Fibroblast of skin of scalp (primary cell): ENCODE measurements at regions not wholly inside any gene's neighbourhood (a gene's known extent, or its start where the extent isn't known, plus 50 kb on each side); places are given as distances from the start of the nearest gene placed in this dataset.

Experiments
- DNase-seq: peaks from one replicate; pipeline ENCODE4 v3.0.0-alpha.2; 2013

- DNase-seq = no peak
Observed at GRCh38 chr2:62300925-62301324, 105.0 kb downstream of the B3GNT2 start.

GRCh38 chr2:62297624-62298010 lies 101.7 kb downstream of the B3GNT2 start:
- DNase-seq = no peak

DNA sequence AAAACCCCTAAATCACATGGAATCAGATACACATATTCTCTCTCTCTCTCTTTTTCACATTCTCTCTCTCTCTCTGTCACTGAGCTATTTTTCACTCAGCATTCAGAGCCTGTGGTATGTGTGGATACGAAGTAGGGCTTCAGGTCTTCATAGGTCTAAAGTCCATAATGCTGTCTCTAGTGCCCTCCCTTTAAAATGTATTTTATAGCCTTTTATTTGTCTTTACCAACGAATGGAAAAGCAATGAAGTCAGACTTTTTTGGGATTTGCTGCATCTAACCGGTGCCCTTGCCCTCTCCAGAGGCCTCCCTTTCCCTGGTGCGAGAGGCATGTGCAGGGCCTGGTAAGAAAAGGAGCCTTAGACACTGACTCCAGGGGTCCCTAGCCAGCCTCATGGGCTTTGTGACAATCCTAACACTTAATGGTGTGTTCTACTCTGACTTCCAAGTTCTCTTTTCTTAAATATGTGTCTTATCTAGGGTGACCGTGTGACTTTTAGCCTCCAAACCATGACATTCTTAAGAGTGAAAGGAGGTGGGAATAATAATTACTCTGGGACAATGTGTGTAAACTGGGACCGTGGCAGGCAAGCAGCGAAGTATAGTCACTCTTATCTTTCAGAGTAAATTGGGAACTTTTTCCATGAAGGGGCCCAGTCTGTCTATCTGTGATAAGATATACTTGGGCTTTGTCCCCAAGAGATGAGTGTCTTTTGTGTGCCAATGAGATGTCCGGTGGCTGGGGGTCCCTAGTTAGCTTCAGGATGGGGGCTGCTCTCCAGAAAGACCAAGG lies 101.1 kb downstream of the B3GNT2 start:
- no peak for DNase-seq

DNA sequence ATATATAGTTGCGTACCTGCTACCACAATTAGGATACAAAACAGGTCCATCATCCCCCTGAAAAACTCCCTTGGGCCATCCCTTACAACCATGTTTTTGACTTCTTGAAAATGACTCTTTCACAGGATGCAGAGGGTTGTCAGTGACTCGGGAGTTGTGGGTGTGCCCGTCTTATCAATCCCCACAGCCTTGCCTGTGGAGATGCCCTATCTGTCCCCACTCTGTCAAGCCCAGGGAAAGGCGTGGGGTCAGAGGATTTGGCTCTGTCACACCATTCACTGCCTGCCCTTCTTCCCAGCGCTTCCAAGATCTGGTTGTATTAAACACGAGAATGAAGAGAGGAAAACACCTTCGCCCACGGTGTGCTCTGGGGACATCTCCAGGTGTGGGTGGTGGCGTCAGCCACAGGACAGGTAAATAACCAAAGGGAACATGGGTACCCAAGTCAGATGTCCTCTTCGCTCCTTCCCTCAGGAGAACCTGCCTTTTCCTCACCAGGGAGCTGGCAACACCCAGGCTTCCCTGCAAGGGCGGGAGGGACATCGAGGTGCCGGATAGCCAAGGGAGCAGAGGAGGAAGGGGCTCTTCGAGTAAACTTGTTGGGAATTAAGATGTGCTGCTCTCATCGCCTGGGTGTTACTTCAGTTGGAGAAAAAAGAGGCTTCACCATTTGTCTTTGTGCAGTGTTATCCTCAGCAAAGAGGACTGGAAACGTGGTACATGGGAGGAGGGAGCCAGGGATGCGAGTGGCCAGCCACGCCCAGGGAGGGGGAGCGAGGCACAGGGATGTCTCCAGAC lies 100.3 kb downstream of the B3GNT2 start:
- DNase-seq = no peak

GRCh38 chr2:62293490-62294271 lies 97.8 kb downstream of the B3GNT2 start:
- DNase-seq = no peak

DNA sequence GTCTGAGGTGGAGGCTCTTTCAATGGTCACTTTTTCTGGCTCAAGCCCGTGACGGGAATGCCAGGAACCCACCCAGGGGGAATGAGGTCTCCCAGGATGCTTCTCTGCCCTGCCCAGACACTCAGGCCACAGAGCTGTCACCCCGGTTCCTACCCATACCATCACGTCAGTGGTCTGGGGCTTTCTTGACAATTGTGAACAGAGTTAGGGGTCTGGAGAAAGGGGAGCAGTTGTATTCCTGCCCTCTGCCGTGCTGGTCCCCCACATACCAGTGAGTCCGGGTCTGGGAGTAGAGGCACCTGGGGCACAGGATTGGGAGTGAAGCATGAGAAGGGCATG lies 97.2 kb downstream of the B3GNT2 start:
- no peak for DNase-seq

DNA sequence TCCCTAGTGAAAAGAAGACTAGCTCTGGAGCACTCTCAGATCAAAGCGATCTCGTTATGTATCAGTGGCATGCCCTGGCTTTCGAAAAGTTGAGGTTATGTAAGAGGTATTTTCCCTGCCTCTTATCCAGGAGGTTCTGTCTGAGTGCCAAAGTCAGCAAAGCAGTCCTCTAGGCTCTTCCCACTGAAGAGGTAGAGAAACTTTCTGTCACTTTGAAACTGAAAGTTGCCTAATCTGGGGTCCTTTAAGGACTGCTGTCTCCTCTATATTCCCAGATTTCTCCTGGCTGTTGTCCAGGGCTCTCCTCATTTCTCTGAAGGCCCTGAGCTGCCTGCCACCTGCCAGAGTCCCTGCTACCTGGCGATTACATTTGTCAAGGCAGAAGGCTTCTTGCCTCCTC lies 96.3 kb downstream of the B3GNT2 start:
- DNase-seq = no peak

GRCh38 chr2:62291517-62292137 lies 95.7 kb downstream of the B3GNT2 start:
- DNase-seq = no peak

- no peak for DNase-seq
Observed at GRCh38 chr2:62291052-62291451, 95.1 kb downstream of the B3GNT2 start.

DNA sequence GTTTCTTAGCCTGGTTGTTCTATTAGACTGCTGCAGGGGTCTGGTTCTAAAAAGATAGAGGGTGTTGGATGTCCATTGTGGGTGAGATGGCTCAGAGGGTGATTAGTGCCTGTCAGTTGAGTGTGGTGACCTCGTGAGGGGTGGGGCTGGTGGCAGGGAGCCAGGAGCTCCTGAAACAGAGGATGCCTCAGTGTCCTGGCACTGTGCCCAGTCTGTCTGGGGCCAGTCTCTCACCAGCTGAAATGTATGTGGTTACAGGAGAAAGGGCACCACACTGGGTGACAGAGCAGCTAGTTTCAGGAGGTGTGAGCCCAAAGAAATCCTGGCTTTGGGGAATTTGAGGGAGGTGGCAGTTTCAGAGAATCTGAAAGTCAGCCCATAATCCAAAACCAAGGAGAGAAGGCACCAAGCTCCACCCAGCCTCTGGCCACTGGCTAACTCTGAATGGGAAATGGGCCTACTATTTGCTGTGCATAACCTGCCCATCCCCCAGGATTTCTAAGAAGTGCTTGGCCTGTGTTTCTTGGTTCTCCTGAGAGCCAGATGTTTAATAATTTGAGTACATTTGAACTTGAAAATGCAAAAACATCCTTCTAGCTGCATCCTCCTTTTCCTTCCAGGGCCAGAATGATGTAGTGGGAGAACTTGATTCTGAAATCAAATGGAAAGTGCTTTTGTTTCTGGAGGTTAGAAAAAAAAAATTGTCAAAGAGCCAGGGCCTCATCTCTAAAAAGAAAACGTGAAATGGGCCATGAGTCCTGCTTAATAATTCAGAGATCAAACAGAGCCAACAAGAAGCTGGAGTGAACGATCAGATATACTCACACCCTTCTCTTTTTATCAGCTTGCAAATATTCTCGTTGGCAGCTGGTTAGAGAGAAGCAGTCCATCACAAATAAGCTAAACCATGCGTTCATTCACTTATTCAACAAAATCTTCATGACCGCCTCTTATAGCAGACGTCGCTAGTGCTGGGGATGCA lies 92.3 kb downstream of the B3GNT2 start:
- peak; percentile 61 for DNase-seq

DNA sequence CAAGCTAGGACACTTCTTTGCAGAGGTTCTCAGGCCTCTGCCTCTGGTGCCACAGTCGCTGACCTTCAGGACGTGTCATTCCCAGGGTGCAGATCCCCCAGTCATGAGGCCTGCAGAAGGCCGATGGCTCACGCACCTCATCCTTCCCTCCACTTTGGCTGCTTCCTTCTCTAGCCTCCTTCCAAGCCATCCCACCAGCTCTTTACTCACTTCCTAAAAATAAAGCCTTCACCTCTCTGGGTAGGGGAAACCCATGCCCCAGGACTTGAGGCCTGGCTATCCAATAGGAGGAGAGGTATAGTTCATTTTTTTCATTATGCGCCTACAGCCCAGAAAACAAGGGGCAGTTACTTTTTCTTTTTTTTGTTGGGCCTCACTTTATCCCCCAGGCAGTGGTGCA lies 91.4 kb downstream of the B3GNT2 start:
- DNase-seq = no peak

DNA sequence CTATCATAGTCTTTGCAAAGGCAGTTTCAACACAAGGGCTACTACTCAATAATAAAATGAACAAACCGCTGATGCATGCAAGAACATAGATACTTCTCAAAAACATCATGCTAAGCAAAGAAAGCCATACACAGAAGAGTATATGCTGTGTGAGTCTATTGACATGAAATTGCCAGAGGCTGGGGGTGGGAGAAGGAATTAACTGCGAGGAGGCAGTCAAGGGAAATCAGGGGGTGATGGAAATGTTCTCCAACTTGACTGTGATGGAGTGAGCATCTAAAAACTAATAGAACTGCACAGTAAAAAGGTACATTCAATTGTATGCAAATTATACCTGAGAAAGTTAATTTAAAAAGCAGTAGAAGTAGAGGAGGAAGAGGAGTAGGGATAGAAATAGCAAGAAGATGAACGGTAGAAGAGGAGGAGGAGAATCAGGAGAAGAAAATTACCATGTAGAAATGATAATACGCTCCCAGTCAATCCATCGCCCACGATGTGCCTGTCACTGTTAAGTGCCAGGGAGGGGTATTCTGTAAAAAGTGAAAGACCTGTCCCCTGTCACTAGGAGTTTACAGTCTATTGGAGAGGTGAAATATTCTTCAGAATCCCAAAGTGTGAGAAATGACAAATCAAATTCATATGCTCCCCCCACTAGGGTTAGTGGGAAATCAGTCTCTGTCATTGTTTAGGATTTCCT lies 90.3 kb downstream of the B3GNT2 start:
- DNase-seq = no peak

DNA sequence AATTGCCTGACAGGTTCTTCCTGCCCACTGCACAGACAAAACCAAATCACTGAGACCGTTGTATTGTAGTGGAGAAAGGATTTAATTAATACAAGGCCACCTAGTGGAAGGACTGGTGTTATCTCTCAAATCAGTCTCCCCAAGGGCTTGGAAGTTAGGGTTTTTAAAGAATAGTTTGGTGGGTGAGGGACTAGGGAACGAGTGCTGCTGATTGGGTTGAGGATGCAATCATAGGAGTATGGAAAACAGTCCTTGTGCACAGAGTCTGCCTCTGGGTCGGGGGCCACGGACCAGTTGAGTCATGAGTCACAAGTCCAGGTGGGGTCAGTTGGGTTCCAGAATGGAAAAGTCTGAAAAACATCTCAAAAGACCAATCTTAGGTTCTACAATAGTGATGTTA lies 89.1 kb downstream of the B3GNT2 start:
- no peak for DNase-seq

DNA sequence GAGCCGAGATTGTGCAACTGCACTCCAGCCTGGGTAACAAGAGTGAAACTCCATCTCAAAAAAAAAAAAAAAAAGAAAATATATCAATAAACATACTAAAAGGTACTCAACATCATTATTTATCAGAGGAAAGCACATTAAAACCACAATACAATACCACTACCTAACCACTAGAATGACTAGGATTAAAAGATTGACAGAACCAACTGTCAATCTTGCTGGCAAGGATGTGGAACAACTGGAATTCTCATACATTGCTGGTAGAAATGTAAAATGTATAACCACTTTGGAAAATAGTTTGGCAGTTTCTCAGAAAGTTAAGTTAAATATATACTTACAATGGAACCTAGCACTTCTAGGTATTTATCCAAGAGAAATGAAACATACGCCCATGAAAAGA lies 88.6 kb downstream of the B3GNT2 start:
- no peak for DNase-seq

DNA sequence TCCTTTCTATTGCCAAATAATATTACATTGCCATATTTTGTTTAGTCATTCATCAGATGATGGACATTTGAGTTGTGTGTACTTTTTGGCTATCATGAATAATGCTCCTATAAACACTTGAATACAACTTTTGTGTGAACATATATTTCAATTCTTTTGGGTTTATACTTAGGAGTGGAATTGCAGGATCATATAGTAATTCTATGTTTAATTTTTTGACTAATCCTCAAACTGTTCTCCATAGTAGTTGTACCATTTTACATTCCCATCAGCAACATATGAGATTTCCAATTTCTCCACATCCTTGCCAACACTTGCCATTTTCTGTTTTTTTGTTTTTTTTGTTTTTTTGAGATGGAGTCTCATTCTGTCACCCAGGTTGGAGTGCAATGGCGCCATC lies 87.2 kb downstream of the B3GNT2 start:
- no peak for DNase-seq

DNA sequence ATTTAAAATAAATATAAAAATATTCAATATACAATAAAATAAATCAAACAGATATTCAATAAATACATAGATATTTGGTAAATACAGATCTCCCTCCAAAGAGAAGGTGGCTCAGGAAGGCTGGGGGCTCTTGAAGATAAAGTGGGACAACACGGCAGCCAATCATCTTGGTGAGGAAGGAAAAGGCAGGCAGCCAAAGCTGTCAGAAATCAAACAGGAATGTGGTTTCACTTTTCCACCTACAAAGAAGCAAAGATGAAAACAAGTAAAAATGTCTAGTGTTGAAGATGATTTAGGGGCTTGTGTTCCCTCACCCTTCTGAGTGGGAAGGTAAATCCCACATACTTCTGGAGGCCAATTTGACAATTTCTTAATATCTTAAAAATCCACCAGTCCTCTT lies 85.7 kb downstream of the B3GNT2 start:
- no peak for DNase-seq

GRCh38 chr2:62277688-62278087 lies 81.8 kb downstream of the B3GNT2 start:
- DNase-seq = no peak
